GM04503 (cell line): ENCODE measurements at regions not wholly inside any gene's neighbourhood (a gene's known extent, or its start where the extent isn't known, plus 50 kb on each side); places are given as distances from the start of the nearest gene placed in this dataset.
"Not testable (repeated sequence)": the region's sequence is repeated elsewhere in the genome, so short reads cannot be mapped to it uniquely, and the experiment has no call there.

Experiments
- DNase-seq: peaks from one replicate; pipeline ENCODE4 v3.0.0-alpha.2; 2012; ENCODE audit warnings: low read depth

DNA sequence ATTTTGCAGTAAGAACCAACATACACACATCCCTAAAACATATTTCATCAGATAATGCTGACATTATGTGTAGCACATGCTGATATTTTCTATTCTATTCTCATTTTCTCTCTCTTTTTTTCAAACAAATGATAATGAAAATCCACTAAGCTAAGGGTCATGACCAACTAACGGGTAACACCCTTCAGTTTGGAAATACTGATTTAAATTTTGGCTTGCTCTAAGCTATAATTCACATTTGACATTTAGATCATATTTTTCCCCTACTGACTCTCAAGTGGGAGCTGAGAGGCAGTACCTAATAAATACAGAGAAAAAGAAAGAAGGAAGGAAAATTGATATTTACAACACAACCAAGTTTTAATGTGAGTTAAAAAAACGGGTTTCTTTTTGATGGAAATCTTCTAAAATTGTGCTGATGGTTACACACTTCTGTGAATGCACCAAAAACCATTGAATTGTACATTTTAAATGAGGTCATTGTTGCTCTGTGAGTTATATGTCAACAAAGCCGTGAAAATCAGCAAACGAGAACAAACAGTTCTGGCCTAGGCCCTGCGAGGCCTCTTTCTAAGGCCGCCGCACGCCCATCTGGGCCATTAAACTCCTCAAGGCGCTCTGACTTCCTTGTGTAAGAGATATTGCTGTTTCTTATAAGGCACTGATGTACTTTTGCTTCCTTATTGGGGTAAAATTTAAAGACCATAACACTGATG, 124.2 kb downstream of the GALR1 start:
- DNase-seq = no peak

DNA sequence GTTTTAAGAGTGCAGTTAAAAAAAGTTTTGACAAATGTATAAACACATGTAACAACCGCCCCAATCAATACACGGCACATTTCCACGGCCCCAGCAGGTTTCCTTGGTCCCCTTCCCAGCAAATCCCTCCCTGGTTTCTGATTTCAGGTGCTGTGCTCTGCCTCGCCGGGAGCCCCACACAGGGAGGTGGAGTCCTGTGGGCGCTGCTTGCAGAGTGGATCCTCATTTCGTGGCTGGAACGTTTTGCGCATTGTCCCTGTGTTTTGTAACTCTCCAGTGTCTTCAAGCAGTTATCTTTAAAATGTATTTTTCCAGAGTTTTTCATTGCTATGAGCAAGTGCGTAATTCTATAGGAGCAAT, 124.8 kb downstream of the GALR1 start:
- no peak for DNase-seq

DNA sequence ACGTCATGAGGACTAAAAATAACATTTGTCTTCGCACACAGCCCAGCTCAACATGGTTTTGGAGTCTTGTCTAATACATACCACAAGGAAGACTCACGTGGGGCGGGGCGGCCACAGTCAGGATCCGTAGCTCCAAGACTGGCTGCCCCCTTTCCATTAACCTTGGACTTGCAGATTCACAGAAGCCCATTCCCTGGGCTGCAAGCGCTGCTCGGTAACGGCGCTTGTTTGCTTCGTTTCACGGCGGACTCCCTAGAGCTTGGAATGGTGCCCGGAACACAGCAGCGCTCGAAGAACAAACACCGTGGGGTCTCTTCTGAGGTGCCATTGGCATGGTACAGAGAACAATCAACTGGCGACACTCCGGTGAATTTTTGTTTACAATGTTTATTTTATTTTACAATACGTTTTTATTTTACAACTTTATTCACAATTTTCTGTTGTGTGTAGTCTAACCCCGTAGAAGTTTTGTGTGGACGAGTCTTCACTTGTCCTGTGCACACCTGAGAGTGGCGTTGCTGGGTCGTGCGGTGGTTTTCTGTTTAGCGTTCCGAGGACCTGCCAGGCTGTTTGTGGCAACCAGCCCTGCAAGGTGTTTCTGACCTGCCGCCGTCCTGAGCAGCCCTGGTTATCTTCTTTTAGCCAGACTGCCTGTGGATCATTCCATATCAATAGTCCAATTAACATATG, 126.5 kb downstream of the GALR1 start:
- no peak for DNase-seq

DNA sequence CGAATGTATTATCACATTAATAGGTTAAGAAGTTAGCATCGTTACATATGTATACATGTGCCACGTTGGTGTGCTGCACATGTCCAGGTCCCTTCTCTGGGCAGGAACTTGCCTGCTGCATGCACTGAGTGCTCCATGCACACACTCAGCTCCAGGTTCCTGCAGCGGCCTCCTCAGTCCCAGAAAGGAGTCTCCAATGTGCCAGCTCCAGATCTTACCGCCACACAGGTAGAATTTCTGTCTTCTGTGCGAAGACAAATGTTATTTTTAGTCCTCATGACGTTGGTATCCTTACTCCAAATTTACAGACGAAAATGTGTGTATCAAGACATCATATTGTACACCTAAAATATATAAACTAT, 127.1 kb downstream of the GALR1 start:
- no peak for DNase-seq

DNA sequence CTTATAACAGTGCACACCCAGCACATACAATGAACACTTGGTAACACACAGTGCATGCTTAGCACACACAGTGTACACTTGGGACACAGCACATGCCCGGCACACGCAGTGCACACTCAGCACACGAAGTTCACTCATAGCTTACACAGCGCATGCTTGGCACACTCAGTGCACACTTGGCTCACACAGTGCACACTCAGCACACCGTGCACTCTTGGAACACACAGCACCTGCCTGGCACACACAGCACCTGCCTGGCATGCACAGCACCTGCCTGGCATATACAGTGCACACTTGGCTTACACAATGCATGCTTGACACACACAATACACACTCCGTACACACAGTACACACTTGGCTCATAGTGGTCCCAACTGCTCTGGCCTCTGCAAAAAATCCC, 128.2 kb downstream of the GALR1 start:
- no peak for DNase-seq

DNA sequence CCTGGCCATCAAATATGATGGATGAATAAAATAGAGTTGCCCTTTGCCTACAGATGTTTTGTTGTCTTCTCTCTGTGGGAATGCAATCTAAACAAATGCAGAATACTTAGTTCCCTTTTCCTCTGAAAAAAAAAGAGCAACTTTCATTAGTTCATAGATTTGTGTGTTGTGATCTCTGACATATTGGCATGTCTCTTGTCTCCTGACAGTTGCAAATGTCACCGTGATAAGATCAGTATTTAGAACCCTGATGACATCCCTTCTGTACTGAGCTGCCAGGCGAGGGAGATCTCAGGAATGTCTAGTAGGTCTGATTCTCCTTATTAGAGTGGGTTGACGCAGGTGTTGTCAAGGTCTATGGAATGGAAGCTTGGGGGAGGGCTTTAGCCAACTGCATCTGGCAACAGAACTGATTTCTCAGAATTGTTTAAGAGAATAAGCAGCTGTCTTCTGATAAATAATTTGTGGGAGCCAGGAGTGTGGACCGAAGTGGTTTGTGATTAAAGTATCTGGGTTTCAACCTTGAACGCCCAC, 130.4 kb downstream of the GALR1 start:
- no peak for DNase-seq

DNA sequence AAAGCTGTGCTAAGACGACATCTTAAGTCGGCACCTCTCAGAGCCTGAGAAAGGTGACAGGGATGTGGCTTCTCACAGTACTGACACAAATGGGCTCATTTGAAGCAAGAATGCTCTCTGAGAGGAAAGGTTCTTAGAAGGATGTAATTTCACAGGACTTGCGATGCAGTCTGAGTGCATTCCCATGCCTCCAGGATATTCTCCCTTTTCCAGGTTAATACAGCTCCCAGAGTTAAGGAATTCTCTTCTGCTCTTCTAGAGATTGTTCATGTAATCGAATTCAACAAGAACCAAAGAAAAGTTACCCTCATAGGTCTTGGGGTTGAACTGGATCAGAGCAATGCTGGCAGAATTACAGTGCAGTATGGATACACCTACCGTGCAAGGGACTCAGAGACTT, 131.0 kb downstream of the GALR1 start:
- no peak for DNase-seq

DNA sequence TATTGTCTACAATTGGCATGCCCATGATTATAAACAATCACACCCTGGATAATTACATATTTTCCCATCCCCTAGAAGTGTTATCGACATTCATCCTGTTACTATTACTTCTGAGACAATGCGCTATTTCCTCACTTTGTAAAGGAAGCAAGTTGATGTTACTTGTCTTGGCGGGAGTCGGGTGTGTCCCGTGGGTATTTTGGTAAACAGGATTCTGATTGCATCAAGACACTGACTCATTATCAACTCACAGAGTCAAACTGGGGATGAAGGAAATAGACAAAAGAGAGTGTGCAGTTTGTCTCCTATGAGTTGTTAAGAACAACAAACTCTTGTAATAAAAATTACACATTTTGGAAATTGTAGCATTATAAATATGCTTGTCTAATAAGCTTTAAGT, 142.7 kb downstream of the GALR1 start:
- no peak for DNase-seq

DNA sequence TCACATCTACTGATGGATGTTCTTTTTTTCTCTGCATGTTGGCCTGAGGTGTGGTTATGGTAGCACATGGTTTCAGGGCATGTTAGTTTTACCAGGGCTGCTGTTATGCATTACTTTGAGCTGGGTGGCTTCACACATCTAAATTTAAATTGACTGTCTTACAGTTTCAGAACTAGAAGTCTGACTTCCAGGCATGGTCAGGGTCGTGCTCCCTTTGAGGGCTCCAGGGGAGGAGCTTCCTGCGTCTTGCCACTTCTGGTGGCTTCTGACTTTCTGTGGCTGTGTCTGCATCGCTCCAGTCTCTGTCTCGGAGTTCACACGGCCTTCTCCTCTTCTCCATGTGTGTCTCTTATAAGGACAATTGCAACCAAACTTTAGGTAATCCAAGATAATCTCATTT, 143.9 kb downstream of the GALR1 start:
- DNase-seq = no peak

DNA sequence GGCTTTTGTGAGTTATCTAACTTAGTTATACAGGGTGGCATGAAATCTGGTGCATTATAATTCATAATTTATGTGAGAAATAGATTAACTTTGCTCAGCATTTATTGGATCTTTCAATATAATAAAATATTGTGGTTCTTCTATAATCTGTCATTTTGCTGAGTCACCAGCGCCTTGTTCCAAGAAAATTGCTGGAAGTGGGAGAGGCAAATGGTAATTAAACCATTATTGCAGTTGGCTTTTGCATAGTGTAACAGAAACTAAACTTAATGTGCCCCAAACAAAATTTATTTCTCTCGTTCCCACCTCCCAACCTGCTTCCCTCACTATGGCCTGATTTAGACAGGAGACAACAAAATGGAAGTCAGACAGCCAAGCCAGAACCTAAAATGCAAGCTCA, 146.3 kb downstream of the GALR1 start:
- no peak for DNase-seq

DNA sequence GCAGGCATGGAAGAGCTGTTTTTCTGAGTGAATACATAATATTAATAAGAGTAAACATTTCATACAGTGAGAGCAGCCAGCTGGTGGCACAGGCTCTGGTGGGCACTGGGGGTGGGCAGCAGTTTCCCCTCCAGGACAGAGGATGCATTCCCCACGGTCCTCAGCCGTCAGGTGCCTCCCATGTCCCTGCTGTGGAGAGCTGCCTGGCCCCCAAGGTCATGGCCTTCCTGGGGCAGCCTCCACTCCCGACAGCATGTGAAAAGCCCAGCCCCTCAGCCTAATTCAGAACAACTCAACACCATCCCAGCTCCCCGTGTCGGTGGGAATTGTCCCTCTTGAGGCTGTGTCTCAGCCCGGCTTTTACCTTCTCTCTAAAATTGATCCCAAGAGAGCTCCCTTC, 147.4 kb downstream of the GALR1 start:
- no peak for DNase-seq

DNA sequence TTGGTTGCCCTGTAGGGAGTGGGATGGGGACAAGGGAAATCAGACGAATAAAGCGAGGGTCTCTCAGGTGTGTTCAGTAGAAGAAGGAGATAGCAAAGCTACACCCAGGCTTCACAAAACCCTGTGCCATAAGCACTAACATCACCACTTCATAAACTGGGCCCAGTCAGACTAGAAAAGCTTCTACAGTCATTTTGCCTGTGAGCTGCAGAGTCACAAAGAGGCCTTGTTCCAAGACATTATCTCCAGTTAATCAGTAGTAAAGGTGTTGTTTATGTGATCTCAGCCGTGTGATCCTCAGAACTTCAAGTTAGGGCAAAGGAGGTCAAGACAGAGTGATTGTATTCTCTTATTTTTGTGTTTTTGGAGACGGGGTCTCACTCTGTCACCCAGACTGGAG, 148.0 kb downstream of the GALR1 start:
- no peak for DNase-seq

DNA sequence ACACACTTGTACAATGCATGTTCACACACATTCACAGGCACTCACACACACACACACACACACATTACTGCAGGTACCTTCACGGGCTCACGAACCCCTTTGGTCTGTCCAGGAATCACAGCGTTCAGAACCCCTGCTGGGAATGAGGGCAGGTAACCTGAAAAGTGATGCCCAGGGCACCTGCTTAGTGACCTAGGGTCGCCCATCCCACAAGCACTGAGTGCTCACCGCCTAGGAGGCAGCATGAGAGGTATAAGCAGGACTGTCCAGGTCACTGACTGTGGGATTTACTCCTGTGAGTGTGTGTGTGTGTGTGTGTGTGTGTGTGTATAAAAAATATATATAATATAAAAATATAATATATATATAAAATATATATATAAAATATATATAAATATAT, 150.9 kb downstream of the GALR1 start:
- no peak for DNase-seq

DNA sequence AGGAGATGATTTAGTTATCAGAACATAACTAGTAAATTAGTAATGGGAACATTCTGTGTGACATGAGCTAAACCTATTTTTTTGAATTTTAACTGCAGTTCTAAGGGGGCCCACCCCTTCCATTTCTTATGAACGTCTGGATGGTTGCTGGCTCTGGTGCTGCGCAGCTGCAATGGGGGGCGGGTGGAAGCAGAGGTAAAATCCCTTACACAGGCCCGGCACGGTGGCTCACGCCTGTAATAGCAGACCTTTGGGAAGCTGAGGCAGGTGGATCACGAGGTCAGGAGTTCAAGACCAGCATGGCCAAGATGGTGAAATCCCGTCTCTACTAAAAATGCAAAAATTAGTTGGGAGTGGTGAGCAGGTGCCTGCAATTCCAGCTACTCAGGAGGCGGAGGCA, 151.5 kb downstream of the GALR1 start:
- no peak for DNase-seq

DNA sequence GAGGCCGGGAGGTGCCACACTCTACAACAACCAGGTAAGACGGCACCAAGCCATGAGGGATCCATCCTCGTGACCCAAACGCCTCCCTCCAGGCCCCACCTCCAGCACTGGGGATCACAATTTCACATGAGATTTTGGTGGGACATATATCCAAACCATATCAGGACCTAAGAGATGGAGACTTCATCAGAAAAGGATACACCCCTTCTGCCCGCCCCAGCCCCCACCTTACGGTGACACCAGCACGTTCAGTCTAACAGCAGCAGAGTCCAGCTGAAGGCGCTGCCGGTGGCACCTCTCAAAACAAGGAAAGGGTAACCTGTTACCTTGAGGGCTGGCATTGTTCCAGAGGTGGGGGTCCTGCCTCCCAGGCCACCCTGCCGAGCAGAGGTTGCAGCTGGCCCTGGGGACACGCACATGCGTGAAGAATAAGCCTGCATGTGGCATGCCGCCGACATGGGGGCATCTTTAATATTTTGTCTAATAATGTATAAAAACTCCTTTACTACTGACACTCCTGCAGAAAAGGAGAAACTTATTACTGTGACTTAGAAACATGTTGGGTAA, 154.4 kb downstream of the GALR1 start:
- no peak for DNase-seq

DNA sequence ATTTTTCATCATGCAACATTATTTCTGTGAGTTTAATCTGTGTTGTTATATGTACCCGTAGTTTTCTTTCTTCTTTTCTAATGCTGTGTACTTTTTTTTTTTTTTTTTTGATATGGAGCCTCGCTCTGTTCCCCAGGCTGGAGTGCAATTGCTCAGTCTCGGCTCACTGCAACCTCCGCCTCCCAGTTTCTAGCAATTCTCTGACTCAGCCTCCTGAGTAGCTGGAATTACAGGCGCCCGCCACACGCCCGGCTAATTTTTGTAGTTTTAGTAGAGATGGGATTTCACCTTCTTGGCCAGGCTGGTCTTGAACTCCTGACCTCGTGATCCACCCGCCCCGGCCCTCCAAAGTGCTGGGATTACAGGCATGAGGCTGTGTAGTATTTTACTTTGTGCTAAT, 155.4 kb downstream of the GALR1 start:
- no peak for DNase-seq

DNA sequence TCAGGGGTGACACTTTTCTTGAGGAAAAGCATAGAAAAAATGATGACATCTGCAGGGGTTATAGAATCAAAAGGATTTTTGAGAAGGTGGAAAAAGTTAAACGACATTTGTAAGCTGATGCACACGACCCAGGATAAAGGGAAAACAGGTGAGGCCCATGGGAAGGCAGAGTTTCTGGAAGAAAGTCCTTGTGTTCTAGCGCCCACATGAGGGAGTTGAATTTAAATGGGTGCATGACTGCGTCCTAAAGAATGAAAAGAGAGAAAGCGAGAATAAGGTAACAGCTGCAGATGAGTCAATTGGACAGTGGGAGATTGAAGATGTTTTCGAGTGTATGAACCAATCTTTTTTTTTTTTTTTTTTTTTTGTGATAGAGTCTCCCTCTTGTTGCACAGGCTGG, 158.1 kb downstream of the GALR1 start:
- DNase-seq = no peak

DNA sequence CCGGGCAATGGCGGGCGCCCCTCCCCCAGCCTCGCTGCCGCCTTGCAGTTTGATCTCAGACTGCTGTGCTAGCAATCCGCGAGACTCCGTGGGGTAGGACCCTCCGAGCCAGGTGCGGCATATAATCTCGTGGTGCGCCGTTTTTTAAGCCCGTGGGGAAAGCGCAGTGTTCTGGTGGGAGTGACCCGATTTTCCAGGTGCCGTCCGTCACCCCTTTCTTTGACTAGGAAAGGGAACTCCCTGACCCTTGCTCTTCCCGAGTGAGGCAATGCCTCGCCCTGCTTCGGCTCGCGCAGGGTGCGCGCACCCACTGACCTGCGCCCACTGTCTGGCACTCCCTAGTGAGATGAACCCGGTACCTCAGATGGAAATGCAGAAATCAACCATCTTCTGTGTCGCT, 171.9 kb downstream of the GALR1 start:
- not testable (repeated sequence) for DNase-seq

DNA sequence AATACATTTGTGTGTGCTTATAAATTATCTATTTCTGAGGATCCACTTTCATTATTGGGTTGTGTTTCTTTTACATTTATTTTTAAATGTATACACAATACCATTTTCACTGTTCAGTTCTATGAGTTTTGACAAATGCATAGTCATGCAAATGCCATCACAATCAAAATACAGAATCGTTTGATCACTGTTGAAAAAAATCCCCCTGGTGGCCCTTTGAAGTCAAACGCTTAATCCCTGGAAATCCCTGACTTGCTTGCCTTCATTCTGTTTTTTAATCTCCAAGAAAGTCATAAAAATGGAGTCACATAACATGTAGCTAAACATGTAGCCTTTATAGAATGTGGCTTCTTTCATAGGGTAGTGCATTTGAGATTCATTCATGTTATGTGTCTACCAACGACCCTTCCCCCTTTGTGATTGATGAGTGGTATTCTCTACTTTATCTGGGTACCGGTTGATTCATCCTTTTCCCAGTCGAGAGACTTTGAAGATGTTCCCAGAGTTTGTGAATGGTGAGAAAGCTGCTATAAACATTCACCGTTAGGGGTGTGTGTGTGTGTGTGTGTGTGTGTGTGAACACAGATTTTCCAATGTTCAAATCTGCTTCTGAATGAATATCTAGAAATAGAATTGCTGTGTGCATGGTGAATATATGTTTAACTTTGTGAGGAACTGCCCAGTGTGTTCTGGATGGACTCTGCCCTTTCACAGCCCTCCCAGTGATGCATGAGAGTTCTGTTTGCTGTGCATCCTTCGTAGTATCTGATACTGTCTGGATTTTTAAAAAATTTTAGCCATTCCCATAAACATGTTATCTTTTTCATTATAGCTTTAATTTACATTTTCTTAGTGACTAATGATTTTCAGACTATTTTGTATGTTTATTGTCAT, 173.6 kb downstream of the GALR1 start:
- no peak for DNase-seq

DNA sequence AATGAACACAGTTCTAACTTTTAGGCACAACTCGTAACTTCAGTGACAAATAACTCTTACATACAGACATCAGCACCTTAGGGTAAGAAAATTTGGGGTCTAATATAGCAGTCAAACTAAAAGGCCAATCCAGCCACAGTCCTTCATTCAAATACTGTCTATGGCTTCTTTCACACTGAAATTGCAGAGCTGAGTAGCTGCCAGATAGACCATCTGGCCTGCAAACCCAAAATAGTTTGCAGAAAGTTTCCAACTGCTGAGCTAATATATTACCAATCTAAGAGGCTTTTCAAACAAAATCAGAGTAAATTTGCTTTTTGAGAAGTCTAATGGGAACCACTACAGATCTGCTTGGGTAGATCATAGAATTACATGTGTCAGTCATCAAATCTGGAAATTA, 183.4 kb downstream of the GALR1 start:
- no peak for DNase-seq

DNA sequence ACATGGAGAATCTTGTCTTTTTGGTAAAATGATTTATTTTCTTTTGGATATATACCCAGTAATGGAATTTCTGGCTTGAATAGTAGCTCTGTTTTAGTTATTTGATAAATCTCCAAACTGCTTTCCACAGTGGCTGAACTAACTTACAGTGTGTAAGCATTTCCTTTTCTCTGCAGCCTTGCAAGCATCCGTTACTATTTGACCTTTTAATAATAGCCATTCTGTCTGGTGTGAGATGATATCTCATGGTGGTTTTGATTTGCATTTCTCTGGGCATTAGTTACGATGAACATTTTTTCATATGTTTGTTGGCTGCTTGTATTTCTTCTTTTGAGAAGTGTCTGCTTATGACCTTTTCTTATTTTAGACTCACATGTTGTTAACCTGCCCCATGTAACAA, 190.2 kb downstream of the GALR1 start:
- no peak for DNase-seq

DNA sequence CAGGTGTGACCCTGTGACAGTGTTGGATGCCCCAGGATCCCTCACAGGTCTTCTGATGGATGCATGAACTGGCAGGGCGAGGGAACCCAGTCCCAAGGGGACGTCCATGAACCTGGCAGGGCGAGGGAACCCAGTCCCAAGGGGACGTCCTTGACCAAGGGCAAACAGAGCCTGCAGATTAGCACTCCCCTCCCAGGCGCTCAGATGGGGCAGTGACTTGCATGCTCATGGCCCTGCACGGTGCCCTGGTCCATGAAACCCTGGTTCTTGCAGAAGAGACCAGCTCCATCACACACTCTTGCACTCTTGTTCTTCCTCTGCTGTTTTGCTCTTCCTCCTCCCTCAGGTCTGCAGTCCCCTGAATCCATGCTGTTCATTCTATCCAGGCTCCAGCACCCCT, 192.7 kb downstream of the GALR1 start:
- no peak for DNase-seq

DNA sequence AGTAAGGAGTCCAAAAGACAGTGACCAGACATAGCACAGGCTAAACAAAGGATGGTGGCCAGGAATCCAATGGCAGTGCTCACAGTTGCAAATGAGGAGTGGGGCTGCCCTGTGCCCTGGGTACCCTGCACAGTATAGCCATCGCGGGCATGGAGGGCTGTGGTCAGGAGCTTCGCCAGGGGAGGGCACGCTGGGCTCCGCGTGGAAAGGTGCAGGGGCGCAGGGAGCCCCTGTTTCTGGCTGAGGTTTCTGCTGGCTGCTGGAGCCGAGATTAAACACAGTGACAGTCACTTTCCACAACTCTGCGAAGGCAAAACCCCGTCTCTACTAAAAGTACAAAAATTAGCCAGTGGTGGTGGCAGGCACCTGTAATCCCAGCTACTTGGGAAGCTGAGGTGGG, 194.7 kb downstream of the GALR1 start:
- no peak for DNase-seq
